HTR-8/SVneo (cell line): ENCODE measurements at regions not wholly inside any gene's neighbourhood (a gene's known extent, or its start where the extent isn't known, plus 50 kb on each side); places are given as distances from the start of the nearest gene placed in this dataset.
A peak's percentile ranks its signal among the peaks of the same experiment; 100 is the strongest.

Source experiments
- DNase-seq: peaks from one replicate; pipeline ENCODE4 v3.0.0; 2011; ENCODE audit warnings: low spot score, mixed read lengths; ENCODE audit not compliant: insufficient read length
- FAIRE-seq: peaks from 2 replicates; lab custom pipeline; 2011; peaks lifted over from hg19 to GRCh38; lab: Jason Lieb, UNC

DNA sequence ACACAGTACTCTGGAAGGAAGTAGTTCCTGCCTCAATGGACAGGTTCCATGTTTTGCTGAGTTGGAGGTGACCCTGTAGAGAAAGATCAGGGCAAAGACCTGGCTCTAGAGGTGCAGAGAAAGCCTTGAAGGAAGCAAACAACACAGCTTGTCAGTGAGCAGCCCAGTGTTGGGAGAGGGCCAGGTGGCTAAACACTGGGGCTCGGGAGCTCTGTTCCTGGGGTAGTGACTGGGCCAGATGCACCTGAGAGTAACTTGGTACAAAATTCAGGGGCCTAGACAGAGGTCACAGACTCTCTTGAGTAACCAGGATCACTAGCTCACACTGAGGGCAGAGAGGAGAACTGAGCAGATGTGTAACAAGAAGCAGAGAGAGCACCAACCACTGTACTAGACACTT lies 138.4 kb upstream of the NALF2 start:
- no peak for DNase-seq
- no peak for FAIRE-seq

DNA sequence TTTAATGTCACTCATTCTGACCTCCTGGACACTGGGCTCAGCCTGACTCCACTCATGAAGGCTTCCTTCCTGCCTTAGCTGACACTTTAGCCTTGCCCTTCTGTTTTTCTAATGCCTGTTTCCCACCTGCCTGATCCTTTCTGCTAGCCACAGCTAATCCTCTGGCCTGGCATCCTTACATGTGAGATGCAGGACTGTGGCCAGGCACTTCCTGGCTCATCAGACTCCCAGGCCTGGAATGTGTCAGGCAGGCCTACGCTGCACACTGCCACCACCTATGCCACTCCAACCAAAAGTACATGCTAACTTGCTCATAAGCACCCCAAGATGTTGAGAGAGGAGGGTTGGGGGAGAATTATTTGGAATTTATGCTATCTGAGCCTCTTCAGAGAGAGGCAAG lies 138.8 kb upstream of the NALF2 start:
- DNase-seq: no peak
- no peak for FAIRE-seq

DNA sequence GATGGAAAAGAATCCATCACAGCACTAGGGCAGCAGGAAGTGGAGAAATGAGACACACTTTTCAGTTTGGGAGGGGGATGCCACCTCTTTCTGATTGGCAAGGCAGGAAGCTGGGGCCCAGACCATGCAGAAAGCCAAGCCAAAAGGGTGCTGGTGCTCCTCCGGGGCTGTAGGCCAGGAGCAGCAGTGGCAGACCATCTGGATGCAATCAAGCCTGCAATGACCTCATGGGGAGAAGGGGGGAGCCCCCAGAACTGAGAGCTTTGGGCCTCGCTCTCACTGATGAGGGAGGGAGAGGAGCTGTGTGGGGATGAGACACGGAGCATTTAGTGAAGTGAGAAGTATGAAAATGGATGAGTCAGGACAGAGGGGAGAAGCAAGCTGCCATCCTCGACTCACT lies 141.3 kb upstream of the NALF2 start:
- DNase-seq (no peak), FAIRE-seq (no peak)

DNA sequence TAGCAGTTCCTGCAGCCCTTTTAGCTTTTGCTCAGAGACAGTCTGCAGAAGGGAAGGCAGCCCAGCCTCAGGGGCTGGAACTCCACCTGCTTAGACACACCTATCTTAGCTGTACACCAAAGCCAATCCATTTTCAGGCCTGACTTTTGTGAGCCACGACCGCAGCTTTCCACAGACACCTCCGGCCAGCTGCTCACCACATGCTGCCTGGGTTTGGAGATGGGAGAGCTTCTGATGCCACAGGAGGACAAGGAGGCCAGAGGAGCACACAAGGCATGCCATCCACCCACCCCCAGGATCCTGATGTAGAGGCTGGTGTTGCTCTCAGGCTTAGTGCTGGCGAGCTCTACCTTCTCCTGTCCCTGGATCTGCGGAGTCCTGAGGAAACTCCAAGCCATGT lies 141.8 kb upstream of the NALF2 start:
- FAIRE-seq (no peak), DNase-seq (no peak)

DNA sequence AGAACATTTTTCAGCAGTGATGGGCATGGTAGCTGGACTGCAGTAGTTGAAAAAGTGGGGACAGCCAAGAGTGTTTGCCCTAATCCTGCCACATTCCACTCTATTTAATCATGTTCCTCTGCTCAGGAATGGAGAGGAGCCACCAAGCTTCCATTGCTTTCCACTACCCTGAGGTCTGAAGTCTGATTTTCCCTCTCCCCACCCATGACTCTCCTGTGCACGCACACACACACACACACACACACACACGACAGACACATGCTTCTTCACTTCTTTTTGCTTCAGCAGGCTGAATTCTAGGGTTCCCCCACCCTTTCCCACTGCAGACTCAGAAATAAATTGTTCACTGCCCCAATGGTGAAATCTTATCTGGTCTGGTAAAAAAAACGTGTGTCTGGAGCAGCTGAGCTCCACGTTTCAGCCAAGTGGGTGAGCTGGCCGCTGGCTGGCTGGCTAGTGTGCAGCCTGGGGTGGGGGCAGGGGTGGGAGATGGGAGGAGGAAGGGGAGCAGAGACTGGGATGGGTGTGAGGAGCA lies 142.7 kb upstream of the NALF2 start:
- FAIRE-seq (no peak), DNase-seq (peak; percentile 3)

DNA sequence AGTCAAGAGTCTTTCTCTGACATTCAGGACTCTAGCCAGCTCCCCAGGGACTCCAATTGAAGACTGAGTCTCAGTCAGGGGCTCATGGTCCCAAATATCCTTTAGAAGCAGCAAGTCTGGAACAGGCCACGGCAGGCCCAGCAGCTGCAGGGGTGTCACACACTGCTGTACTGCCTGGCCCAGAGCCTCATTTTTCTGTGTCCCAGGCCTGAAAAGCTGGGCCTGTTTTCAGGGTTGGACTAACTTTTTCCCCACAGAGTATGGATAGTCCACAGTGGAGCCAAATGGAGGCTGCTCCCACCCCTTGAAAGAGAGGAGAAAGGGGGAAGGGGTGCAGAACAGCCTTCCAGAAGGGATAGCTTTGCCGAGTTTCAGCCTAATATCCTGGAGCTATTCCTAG lies 146.8 kb upstream of the NALF2 start:
- DNase-seq (no peak), FAIRE-seq (no peak)

DNA sequence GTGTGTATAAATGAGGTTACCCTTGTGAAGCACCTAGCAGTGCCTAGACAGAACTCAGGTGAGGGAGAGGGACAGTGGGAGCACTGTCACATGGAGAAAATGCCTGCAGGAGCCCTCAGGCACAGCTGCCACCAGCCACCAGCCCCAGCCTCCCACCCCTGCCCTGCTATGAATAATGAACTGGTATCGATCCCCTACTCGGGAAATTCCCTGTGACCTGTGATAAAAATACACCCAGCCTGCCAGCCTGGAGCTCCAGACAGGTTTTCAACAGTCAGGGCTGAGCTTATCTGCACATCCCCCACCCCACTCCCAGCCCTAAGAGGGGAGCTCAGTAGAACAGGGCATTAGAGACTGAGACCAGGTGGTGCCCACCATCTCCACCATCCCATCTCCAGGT lies 159.6 kb upstream of the PJA1 start:
- DNase-seq: no peak
- no peak for FAIRE-seq

DNA sequence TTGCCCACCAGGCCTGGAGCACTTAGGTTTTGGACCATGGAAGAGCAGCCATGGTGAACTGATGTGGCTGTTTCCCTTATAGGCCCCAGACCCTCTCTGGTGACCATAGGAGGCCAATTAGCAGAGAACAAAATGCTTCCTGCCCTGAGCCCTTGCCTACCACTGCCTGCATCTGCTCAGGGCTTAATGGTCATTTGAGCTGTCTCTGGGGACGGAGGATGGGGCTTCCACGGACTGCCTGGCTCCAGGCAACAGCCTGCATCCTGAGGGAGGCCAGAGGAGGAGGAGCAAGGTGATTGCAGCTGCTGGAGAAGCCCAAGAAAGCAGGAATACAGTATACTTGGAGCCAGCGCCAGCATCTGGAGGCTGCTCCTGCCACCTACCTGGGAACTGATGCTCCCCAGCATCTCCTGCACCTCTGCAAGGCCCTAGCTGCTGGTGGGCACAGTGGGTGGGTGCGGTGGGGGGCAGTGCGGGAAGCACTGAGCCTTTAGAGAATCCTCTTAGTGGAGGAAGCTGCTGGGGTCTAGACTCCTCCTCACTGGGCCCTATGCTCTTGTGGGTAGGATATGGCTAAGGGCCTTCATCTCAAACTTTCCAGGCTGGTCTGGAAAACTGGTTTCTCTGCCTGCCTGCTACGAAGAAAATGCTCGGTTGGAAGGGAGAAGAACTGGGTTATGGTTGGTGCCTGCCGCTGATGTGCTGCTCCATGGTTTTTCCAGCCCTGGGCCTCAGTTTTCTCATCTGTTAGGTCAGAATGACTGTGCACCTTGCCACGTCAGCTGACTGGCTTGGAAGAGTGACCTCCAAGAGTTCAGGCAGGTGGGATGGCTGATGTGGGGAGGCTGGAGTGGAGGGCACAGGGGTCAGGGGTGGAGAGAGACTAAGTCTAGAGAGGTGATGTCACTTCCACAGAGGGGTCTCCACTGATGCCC lies 158.8 kb upstream of the PJA1 start:
- FAIRE-seq (no peak), DNase-seq (no peak)

DNA sequence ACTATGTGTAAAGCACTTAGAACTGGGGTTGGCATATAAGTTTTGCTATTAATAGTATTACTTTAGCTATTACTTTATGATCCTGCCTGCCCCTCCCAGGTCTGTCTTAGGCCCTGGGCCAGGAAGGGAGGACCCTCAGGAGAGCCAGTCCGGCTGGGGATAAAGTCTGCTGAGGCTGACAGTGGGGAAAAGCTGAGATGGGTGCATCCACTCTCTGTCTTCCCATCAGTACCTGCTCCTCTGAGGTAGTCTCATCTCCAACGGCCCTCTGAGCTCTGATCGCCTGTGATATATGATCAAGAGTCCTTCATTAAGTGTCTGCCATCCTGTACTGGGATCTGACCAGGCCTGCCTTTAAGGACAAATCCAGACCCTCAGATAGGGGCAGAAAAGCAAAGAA lies 156.5 kb upstream of the PJA1 start:
- DNase-seq (no peak), FAIRE-seq (no peak)

DNA sequence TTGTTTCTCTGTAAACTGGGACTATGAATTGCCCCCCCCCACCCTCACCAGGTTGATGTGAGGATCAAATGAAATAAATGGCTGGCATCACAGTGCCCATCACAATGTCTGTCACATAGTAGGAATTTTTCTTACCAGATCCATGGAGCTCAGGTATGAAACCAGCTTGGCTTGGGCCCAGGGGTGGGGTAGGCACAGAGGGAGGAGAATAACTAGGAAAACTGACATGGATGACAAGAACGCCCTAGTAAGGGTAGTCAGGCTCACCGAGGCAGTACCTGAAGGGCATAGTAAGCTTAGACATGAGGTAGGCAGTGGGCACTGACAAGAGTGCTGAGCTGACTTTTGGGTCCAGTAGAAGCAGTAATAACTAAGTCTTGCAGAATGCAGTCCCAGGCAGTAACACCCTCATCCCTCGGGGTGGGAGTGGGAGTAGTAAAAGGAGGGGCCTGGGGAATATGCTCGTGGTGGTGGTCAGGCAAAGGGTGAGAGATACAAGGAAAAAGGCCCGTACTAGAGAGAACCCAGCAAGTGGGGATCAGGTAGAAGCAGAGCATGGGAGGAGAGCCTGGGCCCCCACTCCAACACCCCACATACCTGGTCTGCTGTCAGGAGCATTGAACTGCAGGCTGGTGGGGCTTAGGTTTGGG lies 155.9 kb upstream of the PJA1 start:
- FAIRE-seq (no peak), DNase-seq (no peak)

DNA sequence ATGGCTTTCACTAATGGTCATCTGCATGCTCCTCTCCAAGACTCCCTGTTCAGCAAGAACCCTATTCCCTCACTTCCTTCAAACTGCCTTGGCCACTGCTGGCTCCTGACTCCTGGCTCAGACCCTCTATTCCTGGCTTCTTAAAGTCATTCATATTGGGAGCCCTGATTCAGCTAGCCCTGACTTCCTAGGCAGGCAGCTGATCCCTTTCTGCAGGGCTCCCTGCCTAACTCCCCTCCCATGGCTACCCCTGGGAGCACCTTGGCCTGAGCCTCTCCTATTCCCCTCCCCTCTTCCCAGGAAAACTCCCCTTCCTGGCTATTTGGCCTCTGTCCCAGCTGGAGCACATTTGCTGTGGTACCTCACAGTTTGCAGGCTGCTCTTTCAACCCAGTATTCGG lies 154.9 kb upstream of the PJA1 start:
- no peak for DNase-seq
- FAIRE-seq: no peak

DNA sequence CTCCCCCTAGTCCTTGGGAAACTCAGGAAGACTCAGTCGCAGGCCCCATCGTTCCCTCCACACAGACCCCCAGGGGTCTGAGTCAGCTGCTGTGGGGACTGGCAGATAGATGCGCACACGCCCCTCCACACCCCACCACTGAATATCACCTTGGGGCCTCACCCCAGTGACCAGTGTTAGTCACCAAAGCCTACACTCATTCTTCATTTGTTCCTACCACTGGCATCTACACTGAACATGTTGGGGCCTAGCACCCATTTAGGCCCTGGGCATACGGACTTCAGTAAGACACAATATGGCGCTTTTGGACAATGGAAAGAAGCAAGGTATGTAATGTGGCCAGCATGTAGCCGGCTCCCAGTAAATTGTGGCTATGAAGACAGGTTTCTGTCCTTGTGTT lies 154.1 kb upstream of the PJA1 start:
- FAIRE-seq: no peak
- no peak for DNase-seq

DNA sequence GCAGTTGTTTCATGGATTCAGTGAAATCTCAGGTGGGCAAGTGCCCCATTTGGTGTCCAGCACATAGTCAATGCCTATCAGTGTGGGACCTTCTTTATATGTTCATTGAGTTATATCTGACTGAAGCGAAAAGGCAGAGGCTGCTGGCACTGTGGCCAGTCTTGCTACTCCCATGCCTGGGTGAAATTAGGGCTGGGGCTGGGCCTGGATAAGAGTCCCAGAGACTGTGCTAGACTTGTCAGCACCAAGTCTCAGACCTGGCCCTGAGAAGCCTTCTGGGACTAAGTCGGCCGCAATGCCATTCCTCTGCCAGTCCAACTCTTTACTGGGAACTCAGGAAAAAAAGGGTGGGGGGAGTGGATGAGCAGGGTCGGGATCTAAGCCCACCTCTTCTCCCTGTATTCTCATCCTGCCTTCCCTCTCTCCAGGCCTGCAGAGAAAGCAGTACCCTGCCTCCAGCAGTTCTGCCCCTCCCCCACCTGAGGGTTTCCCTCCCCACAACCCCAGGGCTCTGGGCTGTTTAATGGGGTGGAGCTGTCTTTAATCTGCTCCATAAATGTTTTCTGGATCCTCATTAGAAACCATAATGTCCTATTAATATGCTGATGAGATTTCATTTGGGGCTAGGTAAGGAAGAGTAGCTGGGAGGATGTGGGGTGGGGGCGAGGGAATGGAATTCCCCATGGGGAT lies 153.5 kb upstream of the PJA1 start:
- no peak for DNase-seq
- no peak for FAIRE-seq

DNA sequence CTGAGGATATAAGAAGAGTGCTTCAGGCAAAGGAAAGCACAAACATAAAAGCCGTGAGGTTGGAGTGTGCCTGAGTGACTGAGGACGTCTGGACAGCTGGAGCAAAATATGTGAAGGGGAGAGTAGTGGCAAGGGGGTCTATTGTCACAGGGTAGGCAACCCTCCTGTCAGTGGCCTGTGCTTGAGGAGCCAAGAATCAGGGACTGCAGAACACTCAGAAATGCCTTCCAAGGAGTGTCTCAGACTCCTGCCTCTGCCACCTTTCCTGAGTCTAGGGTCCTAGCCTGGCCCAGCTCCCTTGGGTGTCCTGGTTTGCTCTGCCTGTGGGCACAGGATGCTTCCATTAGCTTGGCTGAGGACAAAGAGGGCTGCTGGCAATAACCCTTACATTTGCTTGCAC lies 152.5 kb upstream of the PJA1 start:
- FAIRE-seq (no peak), DNase-seq (no peak)

DNA sequence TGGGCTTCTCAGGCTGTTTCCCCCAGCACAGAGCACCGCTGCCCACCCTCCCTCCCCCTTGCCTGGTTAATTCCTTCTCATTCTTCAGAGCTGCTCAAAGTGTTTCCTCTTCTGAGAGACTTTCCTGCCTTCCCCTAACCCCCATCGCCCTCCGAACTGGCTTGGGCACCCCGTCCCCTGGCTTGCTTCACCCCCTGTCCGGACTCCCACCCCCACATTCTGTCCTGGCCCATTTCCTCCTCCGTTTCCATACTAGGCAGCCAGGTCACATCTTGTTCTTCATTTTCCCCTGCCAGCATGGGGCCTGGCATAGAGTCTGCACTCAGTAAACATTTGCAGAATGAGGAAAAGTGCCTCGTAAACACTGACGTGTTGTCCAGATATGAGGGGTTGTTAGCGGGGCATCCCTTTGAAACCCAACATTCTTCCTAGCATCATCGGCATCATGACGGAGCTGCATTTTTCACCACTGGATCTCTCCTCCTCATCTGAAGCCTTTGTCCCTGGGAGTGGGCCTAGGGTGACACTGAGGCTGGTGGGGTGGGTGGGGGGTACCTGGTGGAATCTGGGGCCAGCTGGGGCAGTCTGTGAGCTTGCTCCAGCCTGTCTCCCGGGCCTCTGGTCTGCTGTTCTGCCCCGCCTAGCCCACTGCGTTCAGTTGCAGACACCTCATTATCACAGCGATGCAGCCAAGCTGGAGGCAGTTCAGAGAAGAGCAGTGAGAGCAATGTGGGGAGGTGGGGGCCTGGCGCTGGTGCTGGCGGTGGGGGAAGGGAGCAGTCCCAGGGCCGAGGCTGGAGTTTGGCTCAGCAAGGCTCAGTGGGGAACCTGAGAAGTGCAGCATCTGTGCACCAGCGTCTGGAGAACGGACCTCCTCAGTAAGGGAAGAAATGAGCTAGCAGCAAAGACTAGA lies 149.4 kb upstream of the PJA1 start:
- DNase-seq: no peak
- no peak for FAIRE-seq

DNA sequence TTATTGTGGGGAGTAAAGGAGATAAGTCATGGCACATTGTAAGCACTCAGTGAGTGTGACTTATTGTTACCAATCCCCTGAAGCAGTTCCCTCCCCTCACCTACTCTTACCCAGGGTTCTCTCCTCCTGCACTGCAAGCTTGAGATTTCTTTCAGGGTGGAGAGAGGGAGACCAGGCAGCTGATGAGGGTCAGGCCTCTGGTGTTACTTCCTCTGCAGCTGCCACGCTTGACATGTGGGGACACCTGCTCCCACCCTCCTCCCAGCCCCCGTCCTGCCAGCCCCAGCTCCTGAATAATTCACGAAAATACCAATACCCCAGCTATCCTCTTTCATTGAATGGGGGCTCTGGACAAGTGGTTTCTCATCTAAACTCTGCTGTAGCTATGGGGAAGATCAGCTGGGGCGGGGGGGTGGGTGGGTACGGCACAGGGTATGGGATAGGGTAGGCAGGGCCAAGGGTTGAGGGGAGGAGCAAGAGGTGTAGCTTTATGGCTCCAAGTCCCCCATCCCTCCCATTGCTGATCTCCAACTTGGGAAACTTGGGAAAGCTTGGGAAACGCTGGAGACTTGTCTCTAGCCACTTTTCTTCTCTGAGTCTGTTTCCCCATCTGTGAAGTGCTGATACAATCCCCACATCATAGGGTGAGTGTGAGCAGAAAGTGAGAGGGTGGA lies 148.5 kb upstream of the PJA1 start:
- DNase-seq (no peak), FAIRE-seq (no peak)

DNA sequence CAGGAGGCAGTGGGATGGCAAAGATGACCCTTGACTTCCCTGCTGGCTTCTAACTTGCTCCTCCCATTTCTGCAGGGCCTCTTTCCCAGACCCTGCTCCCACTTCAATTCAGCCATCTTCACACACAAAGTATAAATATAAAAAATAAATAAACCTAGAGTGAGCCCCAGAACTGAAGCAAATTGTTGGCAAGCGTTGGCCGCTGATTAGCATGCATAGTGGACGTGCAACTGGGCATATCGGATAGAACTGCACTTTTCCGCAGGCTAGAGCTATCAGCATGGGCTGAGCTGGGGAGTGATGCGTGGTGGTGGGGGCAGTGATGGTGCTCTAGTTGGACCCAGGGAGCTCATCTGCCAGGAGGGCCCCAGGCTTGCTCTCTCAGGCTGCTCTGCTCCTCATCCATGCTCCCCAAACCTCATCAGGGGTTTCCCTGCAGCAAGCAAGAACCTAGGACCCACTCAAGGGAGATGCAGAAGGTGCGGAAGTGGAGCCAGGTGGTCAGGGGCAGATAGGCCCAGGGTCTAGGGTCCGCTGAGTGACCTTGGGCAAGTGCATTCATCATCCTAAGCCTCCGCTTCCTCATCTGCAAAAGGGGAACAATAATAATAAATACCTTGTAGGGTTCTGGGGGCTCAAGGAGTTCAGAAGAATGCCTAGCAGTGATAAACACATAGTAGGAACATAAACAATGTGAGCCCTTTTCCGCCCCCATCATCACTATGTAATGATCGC lies 146.8 kb upstream of the PJA1 start:
- FAIRE-seq (no peak), DNase-seq (no peak)

DNA sequence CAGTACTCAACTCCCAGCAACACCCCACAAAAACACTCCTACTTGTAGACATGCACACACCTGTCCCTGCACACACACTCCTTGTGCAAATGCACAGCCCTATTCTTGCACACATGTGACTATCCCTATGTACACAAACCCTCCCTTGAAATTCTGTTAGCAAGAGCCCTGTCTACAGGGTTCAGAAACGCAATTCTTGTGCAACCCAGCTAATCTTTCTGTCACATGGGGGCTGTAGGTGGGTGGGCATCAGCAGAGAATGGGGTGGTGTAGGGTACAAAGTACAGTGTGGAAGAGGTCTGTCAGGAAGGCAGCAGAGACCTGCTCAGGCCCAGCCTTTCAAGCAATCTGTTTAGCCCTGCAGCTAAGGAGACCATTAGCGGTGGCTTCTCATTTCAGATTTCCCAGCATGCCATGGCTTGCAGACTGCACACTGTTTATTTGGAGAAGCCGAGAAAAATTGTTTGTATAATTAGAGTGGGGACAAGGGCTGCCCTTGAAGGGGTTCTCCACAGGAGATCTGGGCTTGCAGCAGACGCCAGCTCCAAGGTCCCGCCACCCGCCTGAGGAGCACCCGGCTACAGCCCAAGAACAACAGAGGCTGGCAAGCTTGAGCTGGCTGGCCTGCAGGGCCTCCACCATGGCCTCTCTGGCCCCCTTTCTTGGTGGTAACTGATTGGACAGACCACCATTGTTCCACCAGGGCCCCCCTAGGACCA lies 144.0 kb upstream of the PJA1 start:
- no peak for FAIRE-seq

More for the DNA sequence above, 144.0 kb upstream of the PJA1 start:
- DNase-seq: no peak
